Stimulated activated CD4-positive, alpha-beta T cell treated with anti-CD3 and anti-CD28 coated beads, Interleukin-4, amount 100 ng/mL, for 1 hour (primary cell): ENCODE measurements at regions not wholly inside any gene's neighbourhood (a gene's known extent, or its start where the extent isn't known, plus 50 kb on each side); places are given as distances from the start of the nearest gene placed in this dataset.
A peak's percentile ranks its signal among the peaks of the same experiment; 100 is the strongest.
"Not testable (repeated sequence)": the region's sequence is repeated elsewhere in the genome, so short reads cannot be mapped to it uniquely, and the experiment has no call there.

Source experiments
- DNase-seq: peaks from one replicate; pipeline ENCODE4 v3.0.0-alpha.2; 2020

- DNase-seq, result peak; percentile 18
Observed at GRCh38 chr15:28789401-28790114, 58.9 kb downstream of the GOLGA6L7 start.

GRCh38 chr15:28788649-28789400 is 59.6 kb downstream of the GOLGA6L7 start:
- DNase-seq, result not testable (repeated sequence)

DNA sequence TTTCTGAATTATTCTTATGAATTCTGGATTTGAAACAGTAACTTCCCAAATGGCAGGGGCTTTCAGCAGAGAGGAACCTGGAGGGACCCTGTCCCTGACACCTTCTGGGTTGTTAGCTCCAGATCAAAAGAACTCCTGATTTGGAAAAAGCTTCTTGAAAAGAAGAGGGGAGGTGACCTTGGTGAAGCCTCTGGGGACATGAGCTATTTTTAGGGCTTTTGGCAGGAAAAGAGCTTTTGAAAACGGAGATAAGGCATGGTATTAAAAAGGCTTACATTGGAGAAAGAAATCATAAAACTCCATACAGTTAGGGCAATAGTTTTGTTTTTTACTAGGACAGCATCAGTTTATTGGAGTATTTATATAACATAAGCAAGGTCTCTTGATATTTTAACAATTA is 60.3 kb downstream of the GOLGA6L7 start:
- DNase-seq, result not testable (repeated sequence)

- DNase-seq, result no peak
Observed at GRCh38 chr15:28786521-28786920, 61.9 kb downstream of the GOLGA6L7 start.

GRCh38 chr15:28784347-28785163 is 63.9 kb downstream of the GOLGA6L7 start:
- DNase-seq, result not testable (repeated sequence)

DNA sequence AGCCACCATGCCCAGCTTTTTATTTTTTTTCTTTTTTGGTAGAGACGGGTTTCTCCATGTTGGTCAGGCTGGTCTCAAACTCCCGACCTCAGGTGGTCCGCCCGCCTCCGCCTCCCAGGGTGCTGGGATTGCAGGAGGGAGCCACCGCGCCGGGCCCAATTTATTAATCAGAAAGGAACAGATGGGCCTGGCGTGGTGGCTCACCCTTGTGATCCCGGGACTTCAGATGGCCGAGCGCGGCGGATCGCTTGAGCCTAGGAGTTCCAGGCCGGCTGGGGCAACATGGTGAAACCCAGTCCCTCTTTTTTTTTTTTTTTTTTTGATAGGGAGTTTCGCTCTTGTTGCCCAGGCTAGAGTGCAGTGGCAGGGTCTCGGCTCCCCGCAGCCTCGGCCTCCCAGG is 64.6 kb downstream of the GOLGA6L7 start:
- no peak for DNase-seq

- no peak for DNase-seq
Observed at GRCh38 chr15:28783466-28783865, 65.0 kb downstream of the GOLGA6L7 start.

GRCh38 chr15:28778397-28778796 is 66.2 kb upstream of the GOLGA8M start:
- DNase-seq, result not testable (repeated sequence)

- DNase-seq, result not testable (repeated sequence)
Observed at GRCh38 chr15:28772857-28773256, 60.6 kb upstream of the GOLGA8M start.
